HG02981 (cell line): ENCODE measurements at regions not wholly inside any gene's neighbourhood (a gene's known extent, or its start where the extent isn't known, plus 50 kb on each side); places are given as distances from the start of the nearest gene placed in this dataset.

Experiments
- ATAC-seq: cut with Tn5 transposase; IDR thresholded peaks from one replicate; pipeline ENCODE4 v1.9.1; 2021; ENCODE audit warnings: mild to moderate bottlenecking, moderate library complexity; ENCODE audit not compliant: unreplicated experiment

- ATAC-seq: no peak
Observed at GRCh38 chr1:38097284-38097898, 50.8 kb upstream of the POU3F1 start.
